DND-41 (cell line): ENCODE measurements at regions not wholly inside any gene's neighbourhood (a gene's known extent, or its start where the extent isn't known, plus 50 kb on each side); places are given as distances from the start of the nearest gene placed in this dataset.

Experiments
- ATAC-seq: fragments of 200-7000 bp; cut with Tn5 transposase; 3 replicates; pipeline ENCODE4 v1.9.1; 2021; ENCODE audit warnings: low read depth; ENCODE audit not compliant: insufficient read depth
- DNase-seq: peaks from one replicate; pipeline ENCODE4 v3.0.0-alpha.2; 2020
- H2AFZ ChIP-seq: 2 replicates; pipeline ENCODE4 v1.6.0; 2012; ENCODE audit warnings: low read depth, low read length
- H3K27ac ChIP-seq: 2 replicates; pipeline ENCODE4 v1.5.1; 2012; ENCODE audit warnings: low read length, inconsistent platforms
- H3K27me3 ChIP-seq: fragments of 200-600 bp; sonication (generic); 2 replicates; pipeline ENCODE4 v1.6.0; 2012; ENCODE audit warnings: low read length, mild to moderate bottlenecking, inconsistent platforms; ENCODE audit not compliant: insufficient read depth, poor library complexity
- H3K36me3 ChIP-seq: 2 replicates; pipeline ENCODE4 v1.5.1; 2012; ENCODE audit warnings: low read length, inconsistent platforms; ENCODE audit not compliant: insufficient read depth
- H3K4me1 ChIP-seq: 2 replicates; pipeline ENCODE4 v1.5.1; 2012; ENCODE audit warnings: mild to moderate bottlenecking, low read length; ENCODE audit not compliant: insufficient read depth
- H3K4me2 ChIP-seq: 2 replicates; pipeline ENCODE4 v1.6.0; 2012; ENCODE audit warnings: mild to moderate bottlenecking, moderate library complexity, low read length, inconsistent platforms; ENCODE audit not compliant: insufficient read depth
- H3K4me3 ChIP-seq, 2 experiments: fragments of 200-600 bp in 1 of 2; shearing (Covaris generic) in 1 of 2; 2 replicates each; pipeline ENCODE4 v1.5.1; 2012 to 2016; ENCODE audit warnings: inconsistent platforms in 2 of 2, low read length in 2 of 2, mild to moderate bottlenecking in 2 of 2, low read depth in 1 of 2, moderate library complexity in 1 of 2
- H3K79me2 ChIP-seq: 2 replicates; pipeline ENCODE4 v1.6.0; 2012; ENCODE audit warnings: low read length, inconsistent platforms; ENCODE audit not compliant: insufficient read depth
- H3K9ac ChIP-seq: 2 replicates; pipeline ENCODE4 v1.6.0; 2012; ENCODE audit warnings: low read depth, mild to moderate bottlenecking, inconsistent platforms, low read length, moderate library complexity
- H3K9me3 ChIP-seq: 2 replicates; pipeline ENCODE4 v1.5.1; 2012; ENCODE audit warnings: low read length, moderate library complexity, mild to moderate bottlenecking, inconsistent platforms; ENCODE audit not compliant: insufficient read depth, severe bottlenecking
- H4K20me1 ChIP-seq: 2 replicates; pipeline ENCODE4 v1.6.0; 2012; ENCODE audit warnings: low read length; ENCODE audit not compliant: insufficient read depth
- CTCF ChIP-seq: IDR thresholded peaks from 2 replicates; pipeline ENCODE4 v1.5.1; 2012; ENCODE audit warnings: borderline replicate concordance, low read length, moderate library complexity, mild to moderate bottlenecking; ENCODE audit not compliant: poor library complexity, severe bottlenecking; ENCODE audit errors: extremely low read depth
- EZH2 ChIP-seq: IDR thresholded peaks from 3 replicates; pipeline ENCODE4 v1.6.1; 2012; ENCODE audit warnings: borderline replicate concordance, low read depth, mild to moderate bottlenecking, moderate library complexity, low read length, inconsistent platforms; ENCODE audit not compliant: severe bottlenecking

DNA sequence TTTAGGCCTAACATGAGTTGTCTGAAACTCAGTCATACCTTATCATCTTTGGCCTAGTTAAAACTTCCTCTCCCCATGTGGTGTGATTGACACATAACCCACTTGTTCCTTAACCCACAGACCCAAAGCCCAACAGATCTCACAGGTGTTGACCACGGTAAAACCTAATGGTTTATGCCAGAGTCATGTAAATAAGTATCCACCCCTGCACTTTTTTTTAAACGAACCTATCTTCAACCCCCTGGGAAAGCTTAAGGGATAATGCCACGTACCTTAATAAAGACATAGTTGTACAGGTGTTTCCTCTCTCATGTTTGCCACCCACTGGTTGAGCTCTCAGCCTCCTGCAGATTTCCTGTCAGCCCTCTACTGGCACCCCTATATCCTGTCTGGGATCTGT lies 709.3 kb upstream of the CCDC179 start:
- no peaks in the 10 kb centered on the region for H3K79me2 ChIP-seq
- H3K4me2 ChIP-seq = no peak overlapping the region
- peaks cover 60% of the 10 kb centered on the region for H3K4me1 ChIP-seq
- peak overlapping the region; percentile 21; the same call in 1 of the 2 replicates for H2AFZ ChIP-seq
- H3K9ac ChIP-seq = peak overlapping the region; percentile 32; the same call in 1 of the 2 replicates
- TF ChIP-seq CTCF (peak; percentile 37), EZH2 (no peak)
- no peaks in the 10 kb centered on the region for H3K36me3 ChIP-seq
- ATAC-seq (peak; percentile 85), DNase-seq (peak; percentile 59)
- H4K20me1 ChIP-seq = no peaks in the 10 kb centered on the region
- H3K9me3 ChIP-seq = no peaks in the 10 kb centered on the region
- H3K27ac ChIP-seq = peak overlapping the region; percentile 79
- no peaks in the 10 kb centered on the region for H3K27me3 ChIP-seq
- no peak overlapping the region for H3K4me3 ChIP-seq

GRCh38 chr11:23570828-23571227 lies 710.6 kb upstream of the CCDC179 start:
- Histone ChIP-seq H3K27me3 (no peaks in the 10 kb centered on the region), H3K36me3 (no peaks in the 10 kb centered on the region), H3K4me1 (peaks cover 54% of the 10 kb centered on the region), H3K79me2 (no peaks in the 10 kb centered on the region), H3K9ac (no peak overlapping the region), H3K4me3 (no peak overlapping the region), H3K4me2 (no peak overlapping the region), H2AFZ (no peak overlapping the region), H3K9me3 (no peaks in the 10 kb centered on the region), H3K27ac (peak overlapping the region; percentile 79), H4K20me1 (no peaks in the 10 kb centered on the region)
- DNase-seq = no peak
- ATAC-seq = no peak
- no peak for TF ChIP-seq CTCF
- TF ChIP-seq EZH2 = no peak

GRCh38 chr11:23573429-23573828 lies 713.2 kb upstream of the CCDC179 start:
- ATAC-seq = no peak
- no peaks in the 10 kb centered on the region for H3K79me2 ChIP-seq
- H3K4me3 ChIP-seq = no peak overlapping the region
- no peak for DNase-seq
- no peaks in the 10 kb centered on the region for H3K9me3 ChIP-seq
- H3K27me3 ChIP-seq = no peaks in the 10 kb centered on the region
- 0 out of 2 replicates have a peak overlapping the region, but pooled peaks have one; percentile 0 for H2AFZ ChIP-seq
- no peak overlapping the region for H3K4me2 ChIP-seq
- H3K36me3 ChIP-seq = no peaks in the 10 kb centered on the region
- peaks cover 40% of the 10 kb centered on the region for H3K4me1 ChIP-seq
- no peak overlapping the region for H3K9ac ChIP-seq
- H4K20me1 ChIP-seq = no peaks in the 10 kb centered on the region
- TF ChIP-seq CTCF (no peak), EZH2 (no peak)
- peak overlapping the region; percentile 15; the same call in 1 of the 2 replicates for H3K27ac ChIP-seq

GRCh38 chr11:23574149-23574548 lies 713.9 kb upstream of the CCDC179 start:
- no peaks in the 10 kb centered on the region for H4K20me1 ChIP-seq
- no peak overlapping the region for H3K27ac ChIP-seq
- TF ChIP-seq EZH2 (no peak), CTCF (no peak)
- peaks cover 33% of the 10 kb centered on the region for H3K4me1 ChIP-seq
- no peak overlapping the region for H2AFZ ChIP-seq
- H3K27me3 ChIP-seq = no peaks in the 10 kb centered on the region
- H3K4me2 ChIP-seq = no peak overlapping the region
- no peak for DNase-seq
- H3K9ac ChIP-seq = no peak overlapping the region
- no peak for ATAC-seq
- H3K4me3 ChIP-seq = no peak overlapping the region
- no peaks in the 10 kb centered on the region for H3K9me3 ChIP-seq
- H3K79me2 ChIP-seq = no peaks in the 10 kb centered on the region
- H3K36me3 ChIP-seq = no peaks in the 10 kb centered on the region
